ENCODE measurements at regions not wholly inside any gene's neighbourhood (a gene's known extent, or its start where the extent isn't known, plus 50 kb on each side); places are given as distances from the start of the nearest gene placed in this dataset.

GRCh38 chr14:42047421-42048055 lies 440.9 kb downstream of the LRFN5 start:
- no peak for DNase-seq (ENCODE audit: low spot score)

- DNase-seq (ENCODE audit: low spot score) = no peak
These were observed 438.7 kb downstream of the LRFN5 start for GRCh38 chr14:42045383-42045782.

- no peak for DNase-seq (ENCODE audit: low spot score)
These were observed 421.9 kb downstream of the LRFN5 start for GRCh38 chr14:42028607-42029006.

- DNase-seq (ENCODE audit: low spot score) = no peak
These were observed 420.6 kb downstream of the LRFN5 start for GRCh38 chr14:42027271-42027670.

GRCh38 chr14:42023452-42023851 lies 416.8 kb downstream of the LRFN5 start:
- no peak for DNase-seq (ENCODE audit: low spot score)

- no peak for DNase-seq (ENCODE audit: low spot score)
These were observed 407.6 kb downstream of the LRFN5 start for GRCh38 chr14:42014301-42014700.

- DNase-seq (ENCODE audit: low spot score) = no peak
These were observed 406.9 kb downstream of the LRFN5 start for GRCh38 chr14:42013559-42013958.

- DNase-seq (ENCODE audit: low spot score) = no peak
These were observed 406.5 kb downstream of the LRFN5 start for GRCh38 chr14:42013153-42013552.

- no peak for DNase-seq (ENCODE audit: low spot score)
These were observed 404.5 kb downstream of the LRFN5 start for GRCh38 chr14:42011221-42011620.

GRCh38 chr14:42004321-42004720 lies 397.6 kb downstream of the LRFN5 start:
- DNase-seq (ENCODE audit: low spot score) = no peak

- no peak for DNase-seq (ENCODE audit: low spot score)
These were observed 395.5 kb downstream of the LRFN5 start for GRCh38 chr14:42002141-42002540.

GRCh38 chr14:42001431-42001830 lies 394.8 kb downstream of the LRFN5 start:
- no peak for DNase-seq (ENCODE audit: low spot score)

GRCh38 chr14:42000450-42000849 lies 393.8 kb downstream of the LRFN5 start:
- DNase-seq (ENCODE audit: low spot score) = no peak

GRCh38 chr14:41993687-41994086 lies 387.0 kb downstream of the LRFN5 start:
- no peak for DNase-seq (ENCODE audit: low spot score)

- DNase-seq (ENCODE audit: low spot score) = no peak
These were observed 380.0 kb downstream of the LRFN5 start for GRCh38 chr14:41986700-41987099.

- DNase-seq (ENCODE audit: low spot score) = no peak
These were observed 379.5 kb downstream of the LRFN5 start for GRCh38 chr14:41986083-41986645.

- no peak for DNase-seq (ENCODE audit: low spot score)
These were observed 366.5 kb downstream of the LRFN5 start for GRCh38 chr14:41973178-41973577.

- DNase-seq (ENCODE audit: low spot score) = no peak
These were observed 365.9 kb downstream of the LRFN5 start for GRCh38 chr14:41972531-41972930.

- DNase-seq (ENCODE audit: low spot score) = no peak
These were observed 353.6 kb downstream of the LRFN5 start for GRCh38 chr14:41960281-41960680.

- no peak for DNase-seq (ENCODE audit: low spot score)
These were observed 350.8 kb downstream of the LRFN5 start for GRCh38 chr14:41957459-41957858.
